CD4-positive, CD25-positive, alpha-beta regulatory T cell (primary cell): ENCODE measurements at regions not wholly inside any gene's neighbourhood (a gene's known extent, or its start where the extent isn't known, plus 50 kb on each side); places are given as distances from the start of the nearest gene placed in this dataset.

Experiments used
- ATAC-seq, 2 donors: fragments of 150-1000 bp; cut with Tn5 transposase; one replicate each; pipeline ENCODE4 v1.10.0; 2021; ENCODE audit warnings: low read depth in 2 of 2, moderate number of reproducible peaks in 2 of 2, moderate library complexity in 1 of 2
- DNase-seq, 3 donors: peaks; one replicate each; pipeline versions ENCODE4 v3.0.0 to v3.0.0-alpha.2; 2012 to 2022; ENCODE audit warnings: mixed read lengths in 1 of 3
- H3K27ac ChIP-seq: one replicate; pipeline ENCODE4 v1.7.0; 2013; ENCODE audit warnings: mild to moderate bottlenecking, low read length; ENCODE audit not compliant: insufficient read depth, poor library complexity, severe bottlenecking
- H3K27me3 ChIP-seq: one replicate; pipeline ENCODE4 v1.7.0; 2013; ENCODE audit warnings: low read length; ENCODE audit not compliant: control insufficient read depth, insufficient read depth
- H3K36me3 ChIP-seq: one replicate; pipeline ENCODE4 v1.7.0; 2013; ENCODE audit warnings: mild to moderate bottlenecking, low read length, moderate library complexity; ENCODE audit not compliant: control insufficient read depth, insufficient read depth
- H3K4me1 ChIP-seq: 2 replicates; pipeline ENCODE4 v1.7.0; 2013; ENCODE audit warnings: mild to moderate bottlenecking, low read length; ENCODE audit not compliant: insufficient read depth, control insufficient read depth, poor library complexity, severe bottlenecking
- H3K4me3 ChIP-seq: one replicate; pipeline ENCODE4 v1.7.0; 2013; ENCODE audit warnings: low read depth, mild to moderate bottlenecking, low read length, moderate library complexity
- H3K9me3 ChIP-seq, 2 experiments: 1 replicate in 1 of 2; 2 replicates in 1 of 2; pipeline ENCODE4 v1.7.0; 2013; ENCODE audit warnings: low read length in 2 of 2, mild to moderate bottlenecking in 1 of 2, moderate library complexity in 1 of 2; ENCODE audit not compliant: control insufficient read depth in 2 of 2
- H3K27ac Mint-ChIP-seq, 3 donors: one replicate each; pipeline ENCODE4 v1.8.0; 2020 to 2022; ENCODE audit warnings: mild to moderate bottlenecking in 3 of 3, mixed read lengths in 3 of 3, moderate library complexity in 2 of 3
- H3K27me3 Mint-ChIP-seq: one replicate; pipeline ENCODE4 v1.8.0; 2022; ENCODE audit warnings: mild to moderate bottlenecking, mixed read lengths
- H3K36me3 Mint-ChIP-seq: one replicate; pipeline ENCODE4 v1.8.0; 2020; ENCODE audit warnings: mixed read lengths
- H3K4me1 Mint-ChIP-seq, 4 donors: one replicate each; pipeline ENCODE4 v1.8.0; 2020 to 2022; ENCODE audit warnings: mixed read lengths in 4 of 4, mild to moderate bottlenecking in 1 of 4
- H3K4me3 Mint-ChIP-seq, 4 donors: one replicate each; pipeline ENCODE4 v1.8.0; 2020 to 2022; ENCODE audit warnings: mild to moderate bottlenecking in 4 of 4, mixed read lengths in 4 of 4, moderate library complexity in 3 of 4
- H3K9me3 Mint-ChIP-seq, 7 donors: one replicate each; pipeline ENCODE4 v1.8.0; 2020 to 2022; ENCODE audit warnings: mixed read lengths in 7 of 7, mild to moderate bottlenecking in 3 of 7, moderate library complexity in 2 of 7

GRCh38 chr2:67065046-67065445 is 332.1 kb upstream of the ETAA1 start:
- ATAC-seq = no peak
- no peaks in the 10 kb centered on the region for H3K36me3 Mint-ChIP-seq

GRCh38 chr2:67066782-67067181 is 330.4 kb upstream of the ETAA1 start:
- Histone ChIP-seq H3K27ac (no peak overlapping the region), H3K36me3 (no peaks in the 10 kb centered on the region), H3K4me3 (no peak overlapping the region), H3K4me1 (no peaks in the 10 kb centered on the region), H3K27me3 (no peaks in the 10 kb centered on the region), H3K9me3 (no peaks in the 10 kb centered on the region)
- Mint-ChIP-seq H3K9me3 (peaks cover 0 to 11% (median 4%) of the 10 kb centered on the region in 7 donors), H3K27me3 (no peaks in the 10 kb centered on the region), H3K27ac (no peak overlapping the region), H3K4me1 (no peaks in the 10 kb centered on the region), H3K36me3 (no peaks in the 10 kb centered on the region), H3K4me3 (no peak overlapping the region)
- no peak for ATAC-seq
- DNase-seq = no peak

More at GRCh38 chr2:67065046-67065445, 332.1 kb upstream of the ETAA1 start:
- no peaks in the 10 kb centered on the region for H3K36me3 ChIP-seq
- H3K27me3 Mint-ChIP-seq = no peaks in the 10 kb centered on the region
- H3K4me3 ChIP-seq = no peak overlapping the region
- H3K27ac Mint-ChIP-seq = no peak overlapping the region
- no peak overlapping the region for H3K27ac ChIP-seq
- H3K9me3 Mint-ChIP-seq = peaks cover 2 to 10% (median 4%) of the 10 kb centered on the region in 7 donors
- H3K9me3 ChIP-seq = no peaks in the 10 kb centered on the region
- DNase-seq = no peak
- no peaks in the 10 kb centered on the region for H3K4me1 Mint-ChIP-seq
- H3K27me3 ChIP-seq = no peaks in the 10 kb centered on the region
- H3K4me3 Mint-ChIP-seq = no peak overlapping the region
- no peaks in the 10 kb centered on the region for H3K4me1 ChIP-seq

- no peak for DNase-seq
- Mint-ChIP-seq H3K9me3 (peaks cover 0 to 12% (median 4%) of the 10 kb centered on the region in 7 donors), H3K27ac (no peak overlapping the region), H3K4me1 (no peaks in the 10 kb centered on the region), H3K4me3 (no peak overlapping the region), H3K27me3 (no peaks in the 10 kb centered on the region), H3K36me3 (no peaks in the 10 kb centered on the region)
- ATAC-seq = no peak
- Histone ChIP-seq H3K27me3 (no peaks in the 10 kb centered on the region), H3K9me3 (no peaks in the 10 kb centered on the region), H3K36me3 (no peaks in the 10 kb centered on the region), H3K27ac (no peak overlapping the region), H3K4me3 (no peak overlapping the region), H3K4me1 (no peaks in the 10 kb centered on the region)
Observed at GRCh38 chr2:67067656-67068055, 329.5 kb upstream of the ETAA1 start.

GRCh38 chr2:67070826-67071225 is 326.3 kb upstream of the ETAA1 start:
- Histone ChIP-seq H3K9me3 (no peaks in the 10 kb centered on the region), H3K4me1 (no peaks in the 10 kb centered on the region), H3K4me3 (no peak overlapping the region), H3K27me3 (no peaks in the 10 kb centered on the region), H3K27ac (no peak overlapping the region), H3K36me3 (no peaks in the 10 kb centered on the region)
- Mint-ChIP-seq H3K27ac (no peak overlapping the region), H3K9me3 (peaks cover 0 to 18% (median 5%) of the 10 kb centered on the region in 7 donors), H3K4me3 (no peak overlapping the region), H3K27me3 (no peaks in the 10 kb centered on the region), H3K36me3 (no peaks in the 10 kb centered on the region), H3K4me1 (no peaks in the 10 kb centered on the region)
- no peak for DNase-seq
- ATAC-seq = no peak

GRCh38 chr2:67075056-67075455 is 322.1 kb upstream of the ETAA1 start:
- H3K36me3 ChIP-seq = no peaks in the 10 kb centered on the region
- H3K4me3 Mint-ChIP-seq = no peak overlapping the region
- DNase-seq = no peak
- ATAC-seq = no peak
- no peaks in the 10 kb centered on the region for H3K36me3 Mint-ChIP-seq
- H3K27ac ChIP-seq = no peak overlapping the region
- no peaks in the 10 kb centered on the region for H3K27me3 Mint-ChIP-seq
- no peaks in the 10 kb centered on the region for H3K9me3 ChIP-seq
- H3K4me3 ChIP-seq = no peak overlapping the region
- H3K27me3 ChIP-seq = no peaks in the 10 kb centered on the region
- no peaks in the 10 kb centered on the region for H3K4me1 Mint-ChIP-seq
- H3K9me3 Mint-ChIP-seq = peaks cover 0 to 11% (median 4%) of the 10 kb centered on the region in 7 donors
- H3K27ac Mint-ChIP-seq = no peak overlapping the region
- no peaks in the 10 kb centered on the region for H3K4me1 ChIP-seq

- ATAC-seq (no peak), DNase-seq (no peak)
- no peak overlapping the region for H3K4me3 Mint-ChIP-seq
- H3K27me3 Mint-ChIP-seq = no peaks in the 10 kb centered on the region
- no peak overlapping the region for H3K27ac Mint-ChIP-seq
- H3K36me3 Mint-ChIP-seq = no peaks in the 10 kb centered on the region
- Histone ChIP-seq H3K9me3 (no peaks in the 10 kb centered on the region), H3K36me3 (no peaks in the 10 kb centered on the region), H3K27ac (no peak overlapping the region), H3K4me3 (no peak overlapping the region), H3K27me3 (no peaks in the 10 kb centered on the region), H3K4me1 (no peaks in the 10 kb centered on the region)
- no peaks in the 10 kb centered on the region for H3K4me1 Mint-ChIP-seq
- H3K9me3 Mint-ChIP-seq = peaks cover 0 to 10% (median 3%) of the 10 kb centered on the region in 7 donors
Observed at GRCh38 chr2:67075530-67076238, 321.4 kb upstream of the ETAA1 start.

- H3K36me3 ChIP-seq = no peaks in the 10 kb centered on the region
- no peaks in the 10 kb centered on the region for H3K36me3 Mint-ChIP-seq
- no peak for DNase-seq
- H3K9me3 ChIP-seq = peaks cover 0 to 3% of the 10 kb centered on the region in 2 experiments
- H3K27me3 ChIP-seq = no peaks in the 10 kb centered on the region
- H3K4me3 Mint-ChIP-seq = no peak overlapping the region
- no peaks in the 10 kb centered on the region for H3K4me1 Mint-ChIP-seq
- no peaks in the 10 kb centered on the region for H3K4me1 ChIP-seq
- no peak overlapping the region for H3K27ac ChIP-seq
- no peak overlapping the region for H3K4me3 ChIP-seq
- ATAC-seq = no peak
- H3K9me3 Mint-ChIP-seq = peaks cover 0 to 11% (median 6%) of the 10 kb centered on the region in 7 donors
- H3K27me3 Mint-ChIP-seq = no peaks in the 10 kb centered on the region
- no peak overlapping the region for H3K27ac Mint-ChIP-seq
Observed at GRCh38 chr2:67076239-67076624, 320.9 kb upstream of the ETAA1 start.

GRCh38 chr2:67079729-67080128 is 317.4 kb upstream of the ETAA1 start:
- Mint-ChIP-seq H3K27me3 (no peaks in the 10 kb centered on the region), H3K36me3 (no peaks in the 10 kb centered on the region), H3K27ac (no peak overlapping the region), H3K4me3 (no peak overlapping the region), H3K4me1 (no peaks in the 10 kb centered on the region), H3K9me3 (peaks cover 0 to 10% (median 3%) of the 10 kb centered on the region in 7 donors)
- Histone ChIP-seq H3K36me3 (no peaks in the 10 kb centered on the region), H3K4me1 (no peaks in the 10 kb centered on the region), H3K4me3 (no peak overlapping the region), H3K27ac (no peak overlapping the region), H3K27me3 (no peaks in the 10 kb centered on the region), H3K9me3 (peaks cover 0 to 3% of the 10 kb centered on the region in 2 experiments)
- ATAC-seq (no peak), DNase-seq (no peak)
